GM10248 (cell line): ENCODE measurements at regions not wholly inside any gene's neighbourhood (a gene's known extent, or its start where the extent isn't known, plus 50 kb on each side); places are given as distances from the start of the nearest gene placed in this dataset.

Experiments
- CTCF ChIA-PET: fragments of 300-600 bp; sonication (Branson Sonifier 250); formaldehyde crosslinking; extraction: SDS; loops from one replicate; lab custom pipeline; 2021; ENCODE audit warnings: antibody characterized with exemption; lab: Yijun Ruan, JAX
- POLR2A ChIA-PET: fragments of 350-650 bp; sonication (Branson Sonifier 250); formaldehyde crosslinking; extraction: SDS; loops from one replicate; lab custom pipeline; 2020; ENCODE audit warnings: antibody characterized with exemption; lab: Yijun Ruan, JAX
- DNase-seq: peaks from one replicate; pipeline ENCODE4 v3.0.0; 2012; ENCODE audit errors: extremely low spot score
- CTCF ChIP-seq: IDR thresholded peaks from 2 replicates; pipeline ENCODE4 v1.5.1; 2012; ENCODE audit warnings: mild to moderate bottlenecking, low read depth; ENCODE audit errors: extremely low read depth, missing control alignments, control extremely low read depth

GRCh38 chrX:10030570-10030969 is 63.4 kb downstream of the CLDN34 start:
- DNase-seq = no peak
- POLR2A ChIA-PET = no interaction called here
- CTCF ChIA-PET = interaction anchor here (1.1 to 1.3 kb wide), 2 partner anchors 10 to 88 kb away, joined by 4 read pairs; no protein-coding TSS in a partner anchor
- no peak for TF ChIP-seq CTCF

- POLR2A ChIA-PET = no interaction called here
- DNase-seq = no peak
- TF ChIP-seq CTCF = no peak
- CTCF ChIA-PET = interaction anchor here (0.8 to 2.2 kb wide), 6 partner anchors 8 to 87 kb away, joined by 3 to 8 read pairs (median 4); no protein-coding TSS in a partner anchor
These were observed 64.6 kb downstream of the CLDN34 start for GRCh38 chrX:10031746-10032145.

- POLR2A ChIA-PET = no interaction called here
- no peak for TF ChIP-seq CTCF
- CTCF ChIA-PET = interaction anchor here (0.8 to 2.2 kb wide), 6 partner anchors 8 to 87 kb away, joined by 3 to 8 read pairs (median 3); no protein-coding TSS in a partner anchor
- DNase-seq = no peak
These were observed 65.0 kb downstream of the CLDN34 start for GRCh38 chrX:10032147-10032546.

- CTCF ChIA-PET = interaction anchor here (0.9 to 2.2 kb wide), 3 partner anchors 9 to 86 kb away, joined by 3 to 8 read pairs (median 3); no protein-coding TSS in a partner anchor
- no peak for DNase-seq
These were observed 66.3 kb downstream of the CLDN34 start for GRCh38 chrX:10033375-10034007.

GRCh38 chrX:10034740-10035260 is 67.6 kb downstream of the CLDN34 start:
- CTCF ChIA-PET = interaction anchor here (1.5 kb wide), 1 partner anchor 15 kb away, joined by 3 read pairs; no protein-coding TSS in a partner anchor
- no peak for DNase-seq
- POLR2A ChIA-PET = no interaction called here
- no peak for TF ChIP-seq CTCF

More at GRCh38 chrX:10033375-10034007, 66.3 kb downstream of the CLDN34 start:
- TF ChIP-seq CTCF = no peak
- POLR2A ChIA-PET = no interaction called here

GRCh38 chrX:10038585-10038984 is 71.4 kb downstream of the CLDN34 start:
- ChIA-PET POLR2A (no interaction called here), CTCF (no interaction called here)
- no peak for DNase-seq
- TF ChIP-seq CTCF = no peak
